H1 (cell line): ENCODE measurements at regions not wholly inside any gene's neighbourhood (a gene's known extent, or its start where the extent isn't known, plus 50 kb on each side); places are given as distances from the start of the nearest gene placed in this dataset.

ENCODE experiments used
- ATF3 ChIP-seq: IDR thresholded peaks from 2 replicates; pipeline ENCODE4 v1.6.1; 2011; ENCODE audit warnings: low read depth, mild to moderate bottlenecking, low read length; ENCODE audit not compliant: insufficient read depth
- CHD7 ChIP-seq: fragments of 300-600 bp; sonication (generic); IDR thresholded peaks from 2 replicates; pipeline ENCODE4 v1.7.1; 2012; ENCODE audit warnings: low read length, moderate library complexity, mild to moderate bottlenecking, inconsistent platforms; ENCODE audit not compliant: insufficient replicate concordance
- SP4 ChIP-seq: IDR thresholded peaks from 2 replicates; pipeline ENCODE4 v1.6.1; 2012; ENCODE audit warnings: low read length, inconsistent platforms

- TF ChIP-seq ATF3 = no peak
- no peak for TF ChIP-seq SP4
- TF ChIP-seq CHD7 = no peak
Observed at GRCh38 chr6:140464720-140465119, 1090.3 kb upstream of the CITED2 start (continued).
